ENCODE measurements at regions not wholly inside any gene's neighbourhood (a gene's known extent, or its start where the extent isn't known, plus 50 kb on each side); places are given as distances from the start of the nearest gene placed in this dataset.

GRCh38 chr2:16303761-16304160 lies 361.9 kb downstream of the CYRIA start:
- no peak overlapping the region for H3K4me3 ChIP-seq (ENCODE audit: low read depth, low read length)

GRCh38 chr2:16303273-16303577 lies 362.4 kb downstream of the CYRIA start:
- no peak overlapping the region for H3K4me3 ChIP-seq (ENCODE audit: low read depth, low read length)

GRCh38 chr2:16302431-16303272 lies 362.3 kb downstream of the MYCN start:
- no peak overlapping the region for H3K4me3 ChIP-seq (ENCODE audit: low read depth, low read length)

- no peak overlapping the region for H3K4me3 ChIP-seq (ENCODE audit: low read depth, low read length)
Measured at GRCh38 chr2:16301961-16302360, 361.6 kb downstream of the MYCN start.

GRCh38 chr2:16298866-16299265 lies 358.5 kb downstream of the MYCN start:
- no peak overlapping the region for H3K4me3 ChIP-seq (ENCODE audit: low read depth, low read length)

GRCh38 chr2:16296331-16297250 lies 356.2 kb downstream of the MYCN start:
- no peak overlapping the region for H3K4me3 ChIP-seq (ENCODE audit: low read depth, low read length)

- H3K4me3 ChIP-seq (ENCODE audit: low read depth, low read length) = no peak overlapping the region
Measured at GRCh38 chr2:16296038-16296290, 355.6 kb downstream of the MYCN start.

- H3K4me3 ChIP-seq (ENCODE audit: low read depth, low read length) = no peak overlapping the region
Measured at GRCh38 chr2:16294791-16295190, 354.4 kb downstream of the MYCN start.

- no peak overlapping the region for H3K4me3 ChIP-seq (ENCODE audit: low read depth, low read length)
Measured at GRCh38 chr2:16293871-16294270, 353.5 kb downstream of the MYCN start.

GRCh38 chr2:16293398-16293797 lies 353.0 kb downstream of the MYCN start:
- no peak overlapping the region for H3K4me3 ChIP-seq (ENCODE audit: low read depth, low read length)

GRCh38 chr2:16291731-16292550 lies 351.6 kb downstream of the MYCN start:
- no peak overlapping the region for H3K4me3 ChIP-seq (ENCODE audit: low read depth, low read length)

GRCh38 chr2:16291226-16291625 lies 350.9 kb downstream of the MYCN start:
- no peak overlapping the region for H3K4me3 ChIP-seq (ENCODE audit: low read depth, low read length)

GRCh38 chr2:16290311-16291020 lies 350.1 kb downstream of the MYCN start:
- no peak overlapping the region for H3K4me3 ChIP-seq (ENCODE audit: low read depth, low read length)

- H3K4me3 ChIP-seq (ENCODE audit: low read depth, low read length) = no peak overlapping the region
Measured at GRCh38 chr2:16288371-16289112, 348.2 kb downstream of the MYCN start.

GRCh38 chr2:16287831-16288230 lies 347.5 kb downstream of the MYCN start:
- H3K4me3 ChIP-seq (ENCODE audit: low read depth, low read length) = no peak overlapping the region

GRCh38 chr2:16287281-16287680 lies 346.9 kb downstream of the MYCN start:
- no peak overlapping the region for H3K4me3 ChIP-seq (ENCODE audit: low read depth, low read length)

- H3K4me3 ChIP-seq (ENCODE audit: low read depth, low read length) = no peak overlapping the region
Measured at GRCh38 chr2:16285813-16286510, 345.6 kb downstream of the MYCN start.

GRCh38 chr2:16284941-16285625 lies 344.7 kb downstream of the MYCN start:
- H3K4me3 ChIP-seq (ENCODE audit: low read depth, low read length) = no peak overlapping the region

All from iPS-11a (cell line).